Gastrocnemius medialis (tissue), 4 donors: ENCODE measurements at regions not wholly inside any gene's neighbourhood (a gene's known extent, or its start where the extent isn't known, plus 50 kb on each side); places are given as distances from the start of the nearest gene placed in this dataset.

Experiments used
- ATAC-seq, 2 donors: fragments of 150-250 bp; one replicate each; pipeline ENCODE4 v1.9.1; 2016
- DNase-seq, 2 donors: peaks; one replicate each; pipeline ENCODE4 v3.0.0-alpha.2; 2019
- H3K27ac ChIP-seq, 4 donors: fragments of 200-600 bp; sonication (generic); 1 replicate in 1 of 4; 2 replicates in 3 of 4; pipeline ENCODE4 v1.5.1; 2016 to 2018; ENCODE audit warnings: mild to moderate bottlenecking in 2 of 4, moderate library complexity in 1 of 4
- H3K27me3 ChIP-seq, 3 donors: fragments of 200-600 bp; sonication (generic) in 2 of 3; 1 replicate in 1 of 3; 2 replicates in 2 of 3; pipeline versions ENCODE4 v1.5.1 to v1.6.0; 2016 to 2019; ENCODE audit warnings: mild to moderate bottlenecking in 1 of 3, moderate library complexity in 1 of 3
- H3K36me3 ChIP-seq, 2 donors: fragments of 200-600 bp; sonication (generic) in 1 of 2; one replicate each; pipeline ENCODE4 v1.5.1; 2017 to 2018
- H3K4me1 ChIP-seq, 2 donors: fragments of 200-600 bp; sonication (generic) in 1 of 2; one replicate each; pipeline ENCODE4 v1.5.1; 2016 to 2017; ENCODE audit warnings: mild to moderate bottlenecking in 2 of 2
- H3K4me3 ChIP-seq, 4 donors: fragments of 200-600 bp; sonication (generic) in 3 of 4; 1 replicate in 1 of 4; 2 replicates in 3 of 4; pipeline ENCODE4 v1.5.1; 2016 to 2019; ENCODE audit warnings: mild to moderate bottlenecking in 2 of 4
- H3K9me3 ChIP-seq, 3 donors: fragments of 200-600 bp; sonication (generic) in 2 of 3; 1 replicate in 1 of 3; 2 replicates in 2 of 3; pipeline ENCODE4 v1.5.1; 2016 to 2019
- CTCF ChIP-seq, 5 experiments: fragments of 450-650 bp in 3 of 5; fragments of 200-600 bp in 2 of 5; sonication (generic) in 2 of 5; IDR thresholded peaks in 4 of 5; conservative IDR thresholded peaks in 1 of 5; 1 replicate in 4 of 5; 2 replicates in 1 of 5; pipeline ENCODE4 v1.5.1; 2016 to 2019; ENCODE audit warnings: antibody characterized with exemption in 5 of 5, mild to moderate bottlenecking in 3 of 5, moderate library complexity in 3 of 5
- POLR2A ChIP-seq, 2 donors: fragments of 450-650 bp; IDR thresholded peaks; one replicate each; pipeline ENCODE4 v1.6.1; 2017; ENCODE audit warnings: antibody characterized with exemption in 2 of 2, mild to moderate bottlenecking in 2 of 2, moderate library complexity in 2 of 2
- in situ Hi-C, 4 donors: fragments of 200-750 bp; cut with MboI; loops; one replicate each; pipeline versions ENCODE4 v1.15.0 to v1.8.0; 2017; ENCODE audit warnings: low sequenced_read_pairs in 4 of 4
- intact Hi-C: fragments of 100-400 bp; cut with DNase I; formaldehyde crosslinking; loops from one replicate; pipeline ENCODE4 v1.15.1; 2023; ENCODE audit warnings: low total_unique reads

- intact Hi-C loops (loop anchor here (10.0 kb wide), 1 partner anchor 145 kb away; no protein-coding TSS in a partner anchor), in situ Hi-C loops (no loop called here)
- ATAC-seq (no peak), DNase-seq (no peak)
- Histone ChIP-seq H3K36me3 (no peaks in the 10 kb centered on the region), H3K9me3 (no peaks in the 10 kb centered on the region), H3K4me3 (no peak overlapping the region), H3K27me3 (no peaks in the 10 kb centered on the region), H3K4me1 (peaks cover 0 to 7% of the 10 kb centered on the region in 2 donors), H3K27ac (no peak overlapping the region)
- TF ChIP-seq POLR2A (IDR thresholded peaks at IDR 0.05) (no peak), CTCF (IDR thresholded peaks at IDR 0.05 in 4 of 5, conservative IDR thresholded peaks at IDR 0.05 in 1 of 5) (no peak)
These were observed 193.5 kb upstream of the CNOT2 start for GRCh38 chr12:70049596-70050360.

- ATAC-seq, result no peak
- DNase-seq, result no peak
- TF ChIP-seq POLR2A (IDR thresholded peaks at IDR 0.05) (no peak), CTCF (IDR thresholded peaks at IDR 0.05 in 4 of 5, conservative IDR thresholded peaks at IDR 0.05 in 1 of 5) (no peak)
- Histone ChIP-seq H3K27me3 (no peaks in the 10 kb centered on the region), H3K4me1 (peaks cover 0 to 7% of the 10 kb centered on the region in 2 donors), H3K4me3 (no peak overlapping the region), H3K36me3 (no peaks in the 10 kb centered on the region), H3K27ac (peak overlapping the region in 1 of 4 donors; percentile 33), H3K9me3 (no peaks in the 10 kb centered on the region)
- in situ Hi-C loops (no loop called here), intact Hi-C loops (loop anchor here (10.0 kb wide), 1 partner anchor 148 kb away; no protein-coding TSS in a partner anchor)
These were observed 190.8 kb upstream of the CNOT2 start for GRCh38 chr12:70052476-70052875.

GRCh38 chr12:70052931-70053497 is 190.2 kb upstream of the CNOT2 start:
- peak; percentile 94 for ATAC-seq
- in situ Hi-C loops, result no loop called here
- DNase-seq, result peak; percentile 33 to 48

GRCh38 chr12:70059373-70059772 is 183.9 kb upstream of the CNOT2 start:
- intact Hi-C loops, result loop anchor here (10.0 kb wide), 1 partner anchor 155 kb away; no protein-coding TSS in a partner anchor

More at GRCh38 chr12:70052931-70053497, 190.2 kb upstream of the CNOT2 start:
- TF ChIP-seq POLR2A (IDR thresholded peaks at IDR 0.05), result no peak
- TF ChIP-seq CTCF (IDR thresholded peaks at IDR 0.05 in 4 of 5, conservative IDR thresholded peaks at IDR 0.05 in 1 of 5), result no peak
- Histone ChIP-seq H3K9me3 (no peaks in the 10 kb centered on the region), H3K4me3 (no peak overlapping the region), H3K27me3 (no peaks in the 10 kb centered on the region), H3K27ac (peak overlapping the region in 1 of 4 donors; percentile 33), H3K36me3 (no peaks in the 10 kb centered on the region), H3K4me1 (peaks cover 0 to 7% of the 10 kb centered on the region in 2 donors)
- intact Hi-C loops, result loop anchor here (10.0 kb wide), 1 partner anchor 148 kb away; no protein-coding TSS in a partner anchor

More at GRCh38 chr12:70059373-70059772, 183.9 kb upstream of the CNOT2 start:
- in situ Hi-C loops, result no loop called here
- H3K27me3 ChIP-seq, result no peaks in the 10 kb centered on the region
- no peak overlapping the region for H3K4me3 ChIP-seq
- ATAC-seq (no peak), DNase-seq (no peak)
- no peaks in the 10 kb centered on the region for H3K36me3 ChIP-seq
- no peak for TF ChIP-seq POLR2A (IDR thresholded peaks at IDR 0.05)
- no peak for TF ChIP-seq CTCF (IDR thresholded peaks at IDR 0.05 in 4 of 5, conservative IDR thresholded peaks at IDR 0.05 in 1 of 5)
- no peaks in the 10 kb centered on the region for H3K4me1 ChIP-seq
- H3K9me3 ChIP-seq, result no peaks in the 10 kb centered on the region
- no peak overlapping the region for H3K27ac ChIP-seq
